ENCODE measurements at regions not wholly inside any gene's neighbourhood (a gene's known extent, or its start where the extent isn't known, plus 50 kb on each side); places are given as distances from the start of the nearest gene placed in this dataset.

DNA sequence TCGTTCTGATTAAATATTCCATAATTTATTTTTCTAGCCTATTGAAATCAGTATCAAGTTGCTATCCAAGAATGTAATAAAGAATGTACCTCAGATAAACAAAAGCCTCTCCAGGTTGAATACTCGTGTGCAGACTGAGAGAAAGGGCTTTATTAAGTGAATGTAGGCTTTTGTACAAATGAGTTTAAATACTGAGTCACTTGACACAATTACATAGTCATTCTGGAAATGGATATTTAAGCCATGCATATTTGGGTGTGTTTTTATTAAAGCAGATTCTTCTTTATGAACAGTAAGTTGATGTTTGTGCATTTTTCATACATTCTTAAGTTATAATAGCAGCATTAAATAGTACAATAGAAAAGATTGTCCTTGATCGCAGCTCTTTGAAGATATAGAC is 139.8 kb upstream of the GK2 start:
- Histone ChIP-seq H3K9ac (ENCODE audit: low read depth, low read length) (no peak overlapping the region), H3K14ac (replicated peaks; ENCODE audit: low read depth, low read length) (no peak overlapping the region), H3K79me1 (ENCODE audit: low read depth in 1 of 2, low read length in 2 of 2) (no peaks in the 10 kb centered on the region), H3K23ac (ENCODE audit: low read depth, low read length) (no peak overlapping the region), H4K20me1 (ENCODE audit: insufficient read depth, low read length) (no peaks in the 10 kb centered on the region), H3K36me3 (ENCODE audit: control insufficient read depth, insufficient read depth, low read length) (no peaks in the 10 kb centered on the region), H3K9me1 (ENCODE audit: insufficient read depth, low read length) (no peaks in the 10 kb centered on the region), H3K4me3 (ENCODE audit: insufficient read depth, low read depth, low read length) (no peak overlapping the region), H3K56ac (ENCODE audit: extremely low read depth, insufficient read depth, low read length) (no peak overlapping the region), H2BK20ac (ENCODE audit: low read depth, low read length) (no peak overlapping the region), H2AK5ac (ENCODE audit: low read depth, low read length) (no peak overlapping the region), H3K27ac (ENCODE audit: insufficient read depth, low read length) (no peak overlapping the region), H2AK9ac (replicated peaks; ENCODE audit: low read depth, low read length, poor library complexity) (no peak overlapping the region), H2BK120ac (ENCODE audit: low read depth, low read length) (no peak overlapping the region), H3K4me1 (ENCODE audit: control insufficient read depth, insufficient read depth, low read length) (no peaks in the 10 kb centered on the region), H4K8ac (ENCODE audit: low read depth in 2 of 2, low read length in 2 of 2) (no peak overlapping the region), H3K18ac (ENCODE audit: low read depth, low read length) (no peak overlapping the region), H3K4me2 (ENCODE audit: low read depth, low read length) (no peak overlapping the region), H3K4ac (ENCODE audit: low read depth, low read length) (no peak overlapping the region), H3K27me3 (ENCODE audit: control insufficient read depth, insufficient read depth, low read length) (no peaks in the 10 kb centered on the region), H2BK5ac (ENCODE audit: low read depth, low read length, poor library complexity, severe bottlenecking) (no peak overlapping the region), H4K5ac (ENCODE audit: low read depth, low read length) (no peak overlapping the region), H2AFZ (replicated peaks; ENCODE audit: low read length, poor library complexity) (no peak overlapping the region), H3K9me3 (ENCODE audit: control insufficient read depth, insufficient read depth, low read length) (no peaks in the 10 kb centered on the region), H2BK15ac (ENCODE audit: low read depth, low read length) (no peak overlapping the region), H4K91ac (ENCODE audit: insufficient read depth, low read depth, low read length) (no peak overlapping the region)
- ChIA-PET CTCF (no interaction called here), POLR2A (ENCODE audit: unreplicated experiment) (no interaction called here)
- TF ChIP-seq CHD1 (IDR thresholded peaks at IDR 0.05; ENCODE audit: low read depth, low read length) (no peak), CEBPB (IDR thresholded peaks at IDR 0.05; ENCODE audit: low read depth, low read length) (no peak), MXI1 (IDR thresholded peaks at IDR 0.05; ENCODE audit: borderline replicate concordance, low read depth, low read length) (no peak), FOS (IDR thresholded peaks at IDR 0.05; ENCODE audit: low read depth, low read length) (no peak), POLR2A (IDR thresholded peaks at IDR 0.05; ENCODE audit: low read depth, low read length) (no peak), NFE2L2 (IDR thresholded peaks at IDR 0.05; ENCODE audit: low read depth, low read length) (no peak), MAFK (IDR thresholded peaks at IDR 0.05; ENCODE audit: low read depth, low read length) (no peak), MAZ (IDR thresholded peaks at IDR 0.05; ENCODE audit: borderline replicate concordance, low read depth, low read length) (no peak), RFX5 (IDR thresholded peaks at IDR 0.05; ENCODE audit: low read depth, low read length) (no peak), RCOR1 (IDR thresholded peaks at IDR 0.05; ENCODE audit: insufficient replicate concordance, low read length) (no peak), RAD21 (IDR thresholded peaks at IDR 0.05; ENCODE audit: low read length) (no peak), SMC3 (IDR thresholded peaks at IDR 0.05; ENCODE audit: low read depth, low read length) (no peak), BHLHE40 (IDR thresholded peaks at IDR 0.05; ENCODE audit: low read depth, low read length) (no peak)
- TF ChIP-seq, protein P1, sequence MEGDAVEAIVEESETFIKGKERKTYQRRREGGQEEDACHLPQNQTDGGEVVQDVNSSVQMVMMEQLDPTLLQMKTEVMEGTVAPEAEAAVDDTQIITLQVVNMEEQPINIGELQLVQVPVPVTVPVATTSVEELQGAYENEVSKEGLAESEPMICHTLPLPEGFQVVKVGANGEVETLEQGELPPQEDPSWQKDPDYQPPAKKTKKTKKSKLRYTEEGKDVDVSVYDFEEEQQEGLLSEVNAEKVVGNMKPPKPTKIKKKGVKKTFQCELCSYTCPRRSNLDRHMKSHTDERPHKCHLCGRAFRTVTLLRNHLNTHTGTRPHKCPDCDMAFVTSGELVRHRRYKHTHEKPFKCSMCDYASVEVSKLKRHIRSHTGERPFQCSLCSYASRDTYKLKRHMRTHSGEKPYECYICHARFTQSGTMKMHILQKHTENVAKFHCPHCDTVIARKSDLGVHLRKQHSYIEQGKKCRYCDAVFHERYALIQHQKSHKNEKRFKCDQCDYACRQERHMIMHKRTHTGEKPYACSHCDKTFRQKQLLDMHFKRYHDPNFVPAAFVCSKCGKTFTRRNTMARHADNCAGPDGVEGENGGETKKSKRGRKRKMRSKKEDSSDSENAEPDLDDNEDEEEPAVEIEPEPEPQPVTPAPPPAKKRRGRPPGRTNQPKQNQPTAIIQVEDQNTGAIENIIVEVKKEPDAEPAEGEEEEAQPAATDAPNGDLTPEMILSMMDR (conservative IDR thresholded peaks at IDR 0.05; ENCODE audit: low read depth, low read length), result no peak
- TF ChIP-seq, protein P2, sequence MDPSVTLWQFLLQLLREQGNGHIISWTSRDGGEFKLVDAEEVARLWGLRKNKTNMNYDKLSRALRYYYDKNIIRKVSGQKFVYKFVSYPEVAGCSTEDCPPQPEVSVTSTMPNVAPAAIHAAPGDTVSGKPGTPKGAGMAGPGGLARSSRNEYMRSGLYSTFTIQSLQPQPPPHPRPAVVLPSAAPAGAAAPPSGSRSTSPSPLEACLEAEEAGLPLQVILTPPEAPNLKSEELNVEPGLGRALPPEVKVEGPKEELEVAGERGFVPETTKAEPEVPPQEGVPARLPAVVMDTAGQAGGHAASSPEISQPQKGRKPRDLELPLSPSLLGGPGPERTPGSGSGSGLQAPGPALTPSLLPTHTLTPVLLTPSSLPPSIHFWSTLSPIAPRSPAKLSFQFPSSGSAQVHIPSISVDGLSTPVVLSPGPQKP (IDR thresholded peaks at IDR 0.05; ENCODE audit: borderline replicate concordance, low read depth, low read length), result no peak
- TF ChIP-seq, protein P3, sequence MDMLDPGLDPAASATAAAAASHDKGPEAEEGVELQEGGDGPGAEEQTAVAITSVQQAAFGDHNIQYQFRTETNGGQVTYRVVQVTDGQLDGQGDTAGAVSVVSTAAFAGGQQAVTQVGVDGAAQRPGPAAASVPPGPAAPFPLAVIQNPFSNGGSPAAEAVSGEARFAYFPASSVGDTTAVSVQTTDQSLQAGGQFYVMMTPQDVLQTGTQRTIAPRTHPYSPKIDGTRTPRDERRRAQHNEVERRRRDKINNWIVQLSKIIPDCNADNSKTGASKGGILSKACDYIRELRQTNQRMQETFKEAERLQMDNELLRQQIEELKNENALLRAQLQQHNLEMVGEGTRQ (IDR thresholded peaks at IDR 0.05; ENCODE audit: low read depth, low read length), result no peak
- DNase-seq (no peak), ATAC-seq (ENCODE audit: low read depth) (no peak)
- WGBS, 2 experiments (ENCODE audit: extremely low coverage in 2 of 2, insufficient read length in 1 of 2), result no CpG with 5 or more reads among the region's 3 CpGs
- BruUV-seq (replicated peaks), result no TSS peak
- intact Hi-C loops (cut with micrococcal nuclease) (no loop called here), dilution Hi-C loops (cut with HindIII; ENCODE audit: low sequenced_read_pairs, unreplicated experiment) (no loop called here), in situ Hi-C loops (cut with MboI; ENCODE audit: low sequenced_read_pairs) (no loop called here)

Measured in IMR-90 (cell line).